ENCODE measurements at regions not wholly inside any gene's neighbourhood (a gene's known extent, or its start where the extent isn't known, plus 50 kb on each side); places are given as distances from the start of the nearest gene placed in this dataset.

DNA sequence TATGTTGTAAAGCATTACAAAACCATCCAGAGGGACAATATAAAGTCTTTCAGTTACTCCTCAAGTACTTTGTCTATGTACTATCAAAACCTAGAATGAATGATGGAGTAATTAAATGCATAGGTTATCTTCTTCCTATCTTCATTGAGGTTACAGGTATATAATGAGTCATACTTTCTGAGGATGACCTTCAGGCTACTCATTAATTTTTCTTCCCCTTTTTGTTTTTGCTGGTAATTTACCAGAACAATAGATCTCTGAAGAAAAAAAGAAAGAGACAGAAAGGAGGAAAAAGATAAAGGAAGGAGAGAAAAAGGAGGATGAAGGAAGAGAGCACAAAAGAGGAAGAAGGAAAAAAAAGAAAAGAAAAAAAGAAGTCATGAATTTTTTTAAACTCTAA is 398.4 kb downstream of the TBC1D32 start:
- TF ChIP-seq, protein P1, sequence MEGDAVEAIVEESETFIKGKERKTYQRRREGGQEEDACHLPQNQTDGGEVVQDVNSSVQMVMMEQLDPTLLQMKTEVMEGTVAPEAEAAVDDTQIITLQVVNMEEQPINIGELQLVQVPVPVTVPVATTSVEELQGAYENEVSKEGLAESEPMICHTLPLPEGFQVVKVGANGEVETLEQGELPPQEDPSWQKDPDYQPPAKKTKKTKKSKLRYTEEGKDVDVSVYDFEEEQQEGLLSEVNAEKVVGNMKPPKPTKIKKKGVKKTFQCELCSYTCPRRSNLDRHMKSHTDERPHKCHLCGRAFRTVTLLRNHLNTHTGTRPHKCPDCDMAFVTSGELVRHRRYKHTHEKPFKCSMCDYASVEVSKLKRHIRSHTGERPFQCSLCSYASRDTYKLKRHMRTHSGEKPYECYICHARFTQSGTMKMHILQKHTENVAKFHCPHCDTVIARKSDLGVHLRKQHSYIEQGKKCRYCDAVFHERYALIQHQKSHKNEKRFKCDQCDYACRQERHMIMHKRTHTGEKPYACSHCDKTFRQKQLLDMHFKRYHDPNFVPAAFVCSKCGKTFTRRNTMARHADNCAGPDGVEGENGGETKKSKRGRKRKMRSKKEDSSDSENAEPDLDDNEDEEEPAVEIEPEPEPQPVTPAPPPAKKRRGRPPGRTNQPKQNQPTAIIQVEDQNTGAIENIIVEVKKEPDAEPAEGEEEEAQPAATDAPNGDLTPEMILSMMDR (IDR thresholded peaks at IDR 0.05): no peak
- TF ChIP-seq POLR2A (IDR thresholded peaks at IDR 0.05): no peak
